ENCODE measurements at regions not wholly inside any gene's neighbourhood (a gene's known extent, or its start where the extent isn't known, plus 50 kb on each side); places are given as distances from the start of the nearest gene placed in this dataset.
A peak's percentile ranks its signal among the peaks of the same experiment; 100 is the strongest.

DNA sequence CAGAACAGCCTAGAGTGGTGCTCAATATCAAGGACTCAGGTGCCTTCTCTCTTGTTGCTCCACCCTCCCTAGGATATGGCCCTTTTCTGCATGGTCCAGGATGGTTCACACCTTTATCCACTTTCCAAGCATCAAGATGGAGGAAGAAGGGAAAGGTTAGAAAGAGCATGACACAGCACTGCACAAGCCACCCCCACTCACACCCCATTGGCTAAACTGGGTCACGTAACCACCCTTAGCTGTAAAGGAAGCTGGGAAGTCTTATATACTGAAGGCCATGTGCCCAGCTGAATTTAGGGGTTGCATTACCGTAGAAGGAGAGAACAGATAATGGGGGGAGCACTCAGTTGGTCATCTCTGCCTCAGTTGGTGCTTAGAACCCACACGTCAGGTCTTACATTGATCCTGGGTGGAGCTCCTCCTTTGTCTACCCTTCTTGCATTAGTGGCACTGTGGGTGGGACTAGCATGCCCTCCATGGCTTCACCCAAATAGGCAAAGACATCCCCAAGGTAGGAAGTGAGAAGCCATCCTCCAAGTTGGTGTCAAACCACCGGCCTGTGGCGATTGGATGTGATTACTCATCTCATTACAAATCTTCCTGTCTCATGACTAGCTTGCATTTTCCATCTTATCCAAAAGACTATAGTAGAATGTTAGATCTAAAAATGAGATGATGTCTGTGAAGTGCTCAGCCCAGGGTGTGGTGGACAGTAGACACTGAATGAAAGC lies 248.5 kb downstream of the HAUS1 start:
- DNase-seq, result no peak

DNA sequence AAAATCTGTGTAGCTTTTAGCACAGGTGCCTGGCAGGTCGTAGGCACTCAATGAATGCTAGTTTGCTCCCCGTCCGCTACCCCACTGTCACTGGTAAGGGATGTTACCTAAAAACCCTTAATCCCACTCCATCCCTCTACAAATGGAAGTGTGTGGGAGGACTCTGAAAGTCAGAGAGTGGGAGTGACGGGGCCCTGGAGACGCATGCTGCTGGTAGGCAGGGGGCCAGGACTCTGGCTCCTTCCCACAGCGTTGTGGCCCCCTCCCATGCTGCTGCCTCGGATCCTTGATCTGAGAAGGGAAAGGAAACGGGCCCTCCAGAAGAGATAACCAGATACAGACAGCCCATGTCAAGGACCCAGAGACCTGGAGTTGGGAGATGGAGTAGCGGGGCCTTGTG lies 249.3 kb downstream of the HAUS1 start:
- no peak for DNase-seq

DNA sequence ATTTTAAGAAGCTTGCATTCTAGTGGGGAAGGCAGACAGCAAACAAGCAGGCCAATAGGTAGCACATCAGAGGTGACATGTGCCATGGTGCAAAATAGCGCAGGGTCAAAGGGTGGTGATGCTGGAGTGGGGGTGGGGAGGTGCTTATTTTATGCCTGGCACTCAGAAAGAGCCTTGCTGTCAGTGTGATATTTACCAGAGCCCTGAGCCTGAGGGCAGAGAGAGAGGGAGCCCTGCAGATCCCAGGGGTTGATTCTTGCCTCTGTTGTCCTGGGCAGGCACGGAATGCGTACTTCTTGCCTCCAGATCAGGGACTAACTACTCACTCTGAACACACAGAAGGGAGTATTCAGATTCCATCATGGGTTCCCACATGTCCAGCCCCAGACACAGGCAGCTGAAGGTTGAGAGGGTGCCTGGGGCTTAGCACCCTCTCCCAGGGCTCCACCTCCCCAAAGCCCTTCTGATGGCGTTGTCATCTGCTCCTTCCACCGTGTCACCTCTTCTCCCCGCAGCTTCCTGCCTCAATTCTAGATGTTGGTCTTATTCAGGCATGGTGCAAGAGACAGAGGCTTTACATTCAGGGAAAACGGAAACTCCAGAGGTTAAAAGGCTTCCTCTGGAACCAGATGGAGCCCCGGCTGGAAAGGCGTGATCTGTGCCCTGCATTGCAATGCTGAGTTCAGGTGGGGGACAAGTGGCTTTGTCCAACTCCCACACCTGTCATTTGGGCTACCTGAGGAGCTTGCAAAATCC lies 252.3 kb downstream of the HAUS1 start:
- DNase-seq, result no peak

DNA sequence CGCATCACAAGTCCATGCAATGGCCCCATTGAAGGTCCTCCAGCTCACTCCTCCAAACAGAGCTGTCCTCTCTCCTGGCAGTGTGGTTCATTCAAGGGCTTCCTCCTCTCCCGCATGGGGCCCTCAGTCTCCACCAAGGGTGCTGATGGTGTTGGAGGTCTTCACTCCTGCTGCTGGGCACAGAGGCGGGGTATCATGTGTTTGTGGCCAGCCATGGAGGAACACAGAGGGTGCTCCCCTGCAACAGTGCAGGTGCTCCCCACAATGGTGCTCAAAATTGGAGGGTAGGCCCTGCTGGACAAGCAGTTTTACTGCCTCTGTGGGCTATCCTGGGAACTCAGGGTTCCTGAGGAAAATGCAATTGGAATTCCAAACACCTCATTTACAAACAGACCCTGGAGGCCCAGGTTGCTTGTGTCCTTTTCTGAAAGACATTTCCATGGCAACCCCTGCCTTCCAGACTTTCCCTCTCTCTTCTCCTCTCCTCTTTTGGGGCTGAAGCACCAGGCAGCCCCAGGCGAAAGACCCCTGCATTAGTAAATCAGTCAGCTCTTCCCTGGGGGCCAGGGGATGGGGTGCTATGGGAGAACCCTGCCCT lies 256.0 kb downstream of the HAUS1 start:
- no peak for DNase-seq

DNA sequence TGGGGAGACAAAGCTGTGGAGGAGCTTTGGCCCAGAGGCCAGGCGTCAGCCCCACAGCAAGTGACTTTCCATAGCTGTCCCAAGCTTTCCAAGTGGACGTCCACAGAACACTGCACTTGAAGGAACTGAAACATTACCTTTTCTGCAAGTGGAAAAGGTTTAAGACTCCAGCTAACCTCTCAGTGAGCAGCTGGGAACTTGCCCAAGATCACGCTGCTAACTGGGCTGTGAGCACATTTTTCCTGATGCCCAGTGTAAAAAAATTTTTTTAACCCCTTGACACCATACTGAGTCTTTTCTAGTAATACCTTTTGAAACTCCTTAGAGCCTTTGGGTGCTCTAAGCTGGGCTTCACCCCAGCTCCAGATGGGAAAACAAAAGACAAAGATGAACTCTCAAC lies 256.7 kb downstream of the HAUS1 start:
- no peak for DNase-seq

DNA sequence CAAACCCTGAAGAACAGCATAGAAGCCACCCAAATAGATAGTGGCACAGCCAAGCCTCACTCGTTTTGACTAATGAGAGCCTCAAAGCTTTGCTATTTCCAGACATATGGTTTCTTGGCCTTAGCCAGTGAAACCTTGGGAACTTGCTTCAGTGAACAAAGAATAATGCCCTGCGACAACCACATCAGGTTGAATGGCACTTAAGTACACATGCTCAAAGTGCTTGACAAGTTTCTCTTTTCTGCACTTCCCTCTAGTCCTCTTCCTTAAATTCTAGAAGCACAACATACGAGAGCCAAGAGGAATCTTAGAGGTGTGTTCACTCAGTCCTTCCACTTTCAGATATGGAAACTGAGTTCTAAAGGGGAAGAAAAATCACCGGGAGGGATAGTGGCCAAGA lies 258.3 kb downstream of the HAUS1 start:
- peak; percentile 66 for DNase-seq

DNA sequence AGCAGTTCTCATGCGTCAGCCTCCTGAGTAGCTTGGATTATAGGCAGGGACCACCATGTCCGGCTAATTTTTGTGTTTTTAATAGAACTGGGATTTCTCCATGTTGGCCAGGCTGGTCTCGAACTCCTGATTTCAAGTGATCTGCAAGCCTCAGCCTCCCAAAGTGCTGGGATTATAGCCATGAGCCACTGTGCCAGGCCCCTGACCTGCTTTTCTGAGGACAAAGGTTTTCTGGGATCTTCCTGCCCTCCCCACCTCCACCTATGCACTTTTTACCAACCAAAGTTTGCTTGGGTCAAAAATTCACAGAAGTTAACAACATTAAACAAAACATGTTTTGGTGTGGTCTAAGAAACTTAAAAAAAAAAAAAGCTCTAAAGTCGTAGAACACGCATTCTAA lies 259.9 kb downstream of the HAUS1 start:
- no peak for DNase-seq

DNA sequence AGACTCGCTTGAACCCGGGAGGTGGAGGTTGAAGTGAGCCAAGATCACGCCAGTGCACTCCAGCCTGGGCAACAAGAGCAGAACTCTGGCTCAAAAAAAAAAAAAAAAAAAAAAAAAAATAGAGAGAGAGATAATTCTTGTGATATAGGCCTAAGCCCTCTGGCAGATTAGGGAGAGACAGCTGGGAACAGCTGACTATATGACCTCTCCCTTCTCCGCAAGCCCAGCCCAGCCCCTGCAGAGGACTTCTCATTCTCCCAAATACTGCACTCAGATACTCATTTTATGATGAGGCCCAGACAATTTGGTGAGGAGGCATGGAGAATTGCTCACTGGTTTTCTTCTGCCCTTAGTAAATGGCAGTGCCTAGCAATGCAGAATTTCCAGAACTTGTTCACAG lies 262.0 kb downstream of the HAUS1 start:
- DNase-seq, result no peak

DNA sequence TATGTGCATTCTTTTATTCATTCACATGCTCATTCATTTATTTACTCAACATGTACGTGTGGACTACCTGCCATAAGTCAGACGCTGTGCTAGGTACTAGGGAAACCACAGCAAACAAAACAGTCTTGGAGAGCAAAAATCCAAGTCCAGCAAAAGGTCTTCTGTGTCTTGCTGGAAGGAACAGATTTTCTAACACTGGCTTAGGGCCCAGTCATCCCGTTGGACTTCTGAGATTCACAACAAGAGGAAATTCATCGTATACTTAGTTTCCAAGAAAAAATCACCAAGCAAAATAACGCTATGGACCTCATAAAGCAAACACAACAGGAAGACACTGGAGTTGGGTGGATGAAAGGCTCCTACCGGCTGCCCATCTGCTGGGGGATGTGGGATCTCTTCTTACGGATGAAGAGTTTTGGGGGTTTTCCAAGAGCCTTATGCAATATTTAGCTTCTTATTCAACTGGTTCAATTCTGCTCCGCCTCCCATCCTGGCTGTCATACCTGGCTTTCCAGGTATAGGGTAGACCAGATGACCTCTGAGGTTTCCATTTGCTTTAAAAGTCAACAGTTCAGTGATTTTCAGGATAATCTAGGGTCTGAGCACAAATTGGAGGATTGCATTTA lies 262.7 kb downstream of the HAUS1 start:
- DNase-seq, result peak; percentile 5

DNA sequence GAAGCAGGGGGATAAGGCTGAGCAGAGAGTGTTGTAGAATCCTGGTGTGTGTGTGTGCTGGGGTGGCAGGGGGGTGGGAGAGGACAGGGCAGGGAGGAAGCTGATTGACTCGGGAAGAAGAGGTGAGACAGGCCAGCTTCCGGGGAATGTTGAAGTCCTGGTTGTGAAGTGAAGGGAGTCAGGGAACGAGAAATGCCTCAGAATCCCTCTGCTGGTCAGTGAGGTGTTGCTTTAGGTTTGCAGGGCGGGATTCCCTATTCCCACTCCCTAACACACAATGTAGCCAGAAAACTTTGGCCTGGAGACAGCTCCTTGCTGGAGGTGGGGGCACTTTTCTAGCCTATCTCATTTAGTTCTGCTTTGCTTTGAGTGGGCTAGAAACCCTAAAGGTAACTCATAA lies 265.1 kb downstream of the HAUS1 start:
- DNase-seq, result no peak

DNA sequence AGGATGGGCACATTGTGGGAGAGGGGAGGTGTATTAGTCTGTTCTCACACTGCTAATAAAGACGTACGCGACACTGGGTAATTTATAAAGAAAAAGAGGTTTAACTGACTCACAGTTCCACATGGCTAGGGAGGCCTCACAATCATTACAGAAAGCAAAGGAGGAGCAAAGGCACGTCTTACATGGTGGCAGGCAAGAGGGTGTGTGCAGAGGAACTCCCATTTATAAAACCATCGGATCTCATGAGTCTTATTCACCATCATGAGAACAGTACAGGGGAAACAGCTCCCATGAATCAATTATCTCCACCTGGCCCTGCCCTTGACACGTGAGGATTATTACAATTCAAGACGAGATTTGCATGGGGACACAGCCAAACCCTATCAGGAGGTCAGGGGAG lies 266.7 kb downstream of the HAUS1 start:
- no peak for DNase-seq

DNA sequence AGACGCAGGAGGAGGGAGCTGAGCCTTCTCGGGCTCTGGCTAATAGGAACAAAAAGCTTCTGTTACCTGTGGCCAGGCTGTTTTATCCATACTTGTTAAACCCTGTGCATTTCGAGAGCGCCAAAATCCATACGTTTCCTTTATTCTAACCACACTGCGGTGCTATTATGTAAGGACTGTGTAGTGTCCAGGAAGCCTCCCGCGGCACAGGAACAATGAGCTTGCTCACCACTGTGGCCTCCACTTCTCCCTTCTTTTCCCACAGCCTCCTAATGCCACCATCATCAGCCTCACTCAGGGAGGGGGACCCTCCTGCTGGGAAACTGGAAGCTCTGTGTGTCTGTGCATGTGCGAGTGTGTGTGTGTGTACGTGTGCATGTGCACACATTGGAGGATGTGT lies 268.5 kb downstream of the HAUS1 start:
- no peak for DNase-seq

DNA sequence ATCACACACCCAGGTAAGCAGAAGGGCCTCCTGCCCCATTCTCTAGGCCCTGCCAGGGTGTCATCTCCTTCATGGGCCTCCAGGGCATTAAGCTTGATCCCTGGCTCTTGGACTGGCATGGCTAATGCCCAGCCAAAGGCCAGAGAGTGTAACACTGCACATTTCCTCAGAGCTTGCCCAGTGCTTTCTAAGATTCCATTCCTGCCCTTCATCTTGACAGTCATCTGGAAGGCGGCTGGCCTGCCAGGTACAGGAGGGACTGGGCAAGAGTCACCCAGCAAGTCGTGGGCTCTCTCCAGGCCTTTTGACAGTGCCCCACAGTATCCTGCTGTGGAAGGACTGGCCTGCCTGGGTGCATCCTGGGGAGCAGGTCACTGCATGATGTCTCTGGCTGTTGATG lies 268.9 kb downstream of the HAUS1 start:
- no peak for DNase-seq

DNA sequence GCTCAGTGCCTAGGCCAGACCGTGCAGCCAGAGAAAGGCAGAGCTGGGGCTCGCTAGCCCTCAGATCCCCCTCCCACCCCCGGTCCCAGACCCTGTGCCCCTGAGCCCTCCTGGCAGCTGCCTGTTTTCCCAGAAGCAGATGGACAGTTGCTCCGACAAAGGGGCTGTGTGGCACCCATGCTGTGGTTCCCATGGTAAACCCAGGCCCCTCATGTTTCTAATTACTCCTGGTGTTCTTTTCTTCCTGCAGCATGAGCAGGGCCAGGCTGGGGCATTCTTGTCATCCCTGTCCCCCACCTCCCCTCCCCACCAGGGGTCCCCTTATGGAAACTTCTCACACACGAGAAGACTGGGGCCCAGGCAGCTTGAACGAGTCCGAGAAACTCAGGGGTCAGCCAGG lies 269.6 kb downstream of the HAUS1 start:
- DNase-seq, result no peak

DNA sequence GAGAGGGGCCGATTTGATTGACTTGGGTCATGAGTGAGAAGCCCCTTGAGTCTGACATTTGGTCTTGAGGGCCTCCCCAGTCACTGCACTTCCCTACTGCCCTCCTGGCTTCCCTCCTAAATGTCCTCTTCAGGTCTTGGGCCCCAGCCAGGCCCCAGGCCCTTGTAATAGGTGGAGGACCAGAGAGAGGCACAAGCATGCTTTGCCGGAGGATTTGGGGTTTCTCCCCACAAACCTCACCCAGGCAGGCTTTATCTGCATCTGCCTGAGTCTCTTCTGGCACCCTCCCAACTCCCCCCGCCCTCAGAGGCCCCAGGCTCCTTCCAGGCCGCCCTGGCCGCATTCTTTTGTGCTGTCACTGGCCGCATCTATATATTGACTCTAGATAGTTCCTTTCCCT lies 270.7 kb downstream of the HAUS1 start:
- DNase-seq, result peak; percentile 32

DNA sequence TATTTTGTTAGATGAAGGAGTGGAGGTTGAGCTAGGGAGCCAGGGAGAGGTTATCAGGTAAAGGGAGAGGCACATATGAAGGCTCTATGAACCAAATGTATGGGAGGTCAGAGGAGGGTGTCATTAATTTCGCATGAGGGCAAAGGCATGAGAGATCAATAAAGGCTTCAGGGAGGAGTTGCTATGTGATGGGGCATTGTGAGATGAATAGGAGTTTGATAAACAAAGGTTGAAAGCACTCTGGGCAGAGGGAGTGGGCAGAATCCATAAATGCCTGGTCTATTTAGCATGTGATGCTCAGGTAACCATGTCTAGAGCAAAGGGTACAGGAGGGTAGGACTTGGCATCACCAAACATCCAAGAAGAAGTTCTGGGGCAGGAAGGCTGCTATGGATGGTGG lies 273.4 kb downstream of the HAUS1 start:
- no peak for DNase-seq

DNA sequence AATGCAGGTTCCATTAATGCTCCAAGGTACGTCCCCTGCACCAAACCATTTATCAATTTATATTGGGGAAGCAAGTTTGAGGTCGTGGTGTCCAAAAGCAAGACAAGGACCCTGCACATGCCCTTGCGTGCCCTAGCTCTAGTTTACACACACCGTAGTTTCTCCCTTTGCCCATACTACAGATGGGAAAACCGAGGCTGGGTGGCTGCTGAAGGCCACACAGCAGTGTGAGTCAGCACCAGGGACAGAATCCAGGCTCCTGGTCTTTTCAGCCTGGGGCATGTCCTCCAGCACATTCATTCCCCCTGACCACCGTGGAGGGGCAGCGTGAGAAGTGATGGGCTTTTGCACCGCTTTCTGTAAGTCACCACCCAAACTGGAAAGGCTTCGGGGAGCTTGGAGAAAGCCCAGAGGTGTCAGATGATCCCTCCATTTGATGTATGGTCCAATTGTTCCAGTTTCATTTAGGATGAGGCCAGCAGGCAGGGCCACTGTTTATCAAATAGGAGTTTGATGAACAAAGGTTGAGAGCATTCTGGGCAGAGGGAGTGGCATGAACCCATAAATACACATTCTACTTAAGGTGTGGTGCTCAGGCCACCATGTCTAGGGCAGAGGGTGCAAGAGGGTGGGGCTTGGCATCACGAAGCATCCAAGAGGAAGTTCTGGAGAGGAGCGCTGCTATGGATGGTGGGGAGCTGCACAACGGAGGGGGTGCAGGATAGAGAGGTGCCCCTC lies 274.1 kb downstream of the HAUS1 start:
- DNase-seq, result no peak

DNA sequence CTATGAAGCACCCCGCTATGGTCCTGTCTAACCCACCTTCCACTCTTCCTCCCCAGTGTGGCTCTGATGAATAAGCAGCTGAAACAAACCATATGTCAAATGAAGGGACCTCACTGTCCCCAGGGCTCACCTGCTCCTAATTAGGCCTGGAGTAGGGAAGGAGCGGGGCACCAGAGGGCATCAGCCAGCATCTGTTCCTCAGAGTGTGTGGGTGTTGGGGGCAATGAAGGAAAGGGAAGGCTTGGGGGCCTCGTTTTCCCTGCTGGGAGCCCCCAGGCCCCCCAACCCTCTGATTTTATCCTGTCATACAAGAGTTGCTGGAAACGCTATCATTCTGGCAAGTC lies 274.7 kb downstream of the HAUS1 start:
- no peak for DNase-seq

DNA sequence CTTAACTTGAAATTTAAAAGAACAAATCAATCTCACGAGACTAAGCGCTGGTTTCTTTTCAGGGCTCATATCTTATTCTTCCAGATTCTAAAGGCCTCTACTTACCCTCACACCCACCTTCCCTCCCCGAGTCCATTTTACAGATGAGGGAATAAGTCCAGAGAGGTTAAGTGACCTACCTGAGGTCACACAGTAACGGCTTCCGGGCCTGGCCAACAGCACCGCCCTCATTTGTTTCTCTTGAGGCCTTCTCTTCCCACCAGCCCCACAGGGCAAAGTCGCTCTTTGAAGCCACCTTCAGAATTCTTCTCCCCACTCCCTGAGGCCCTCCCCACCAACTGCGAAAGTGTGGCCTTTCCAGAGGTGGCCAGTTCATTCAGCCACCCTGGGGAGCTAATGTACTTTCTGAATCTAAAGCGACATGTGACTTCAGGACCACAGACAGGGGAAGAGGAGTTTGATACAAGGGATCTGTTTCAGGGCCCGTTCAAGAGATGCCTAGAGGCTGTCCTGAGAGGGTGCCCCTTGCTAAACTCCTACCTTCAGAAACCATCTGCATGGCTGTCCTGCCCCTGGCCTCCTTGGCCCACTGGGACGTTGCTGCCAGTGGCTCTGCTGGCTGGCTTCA lies 275.3 kb downstream of the HAUS1 start:
- DNase-seq, result no peak

DNA sequence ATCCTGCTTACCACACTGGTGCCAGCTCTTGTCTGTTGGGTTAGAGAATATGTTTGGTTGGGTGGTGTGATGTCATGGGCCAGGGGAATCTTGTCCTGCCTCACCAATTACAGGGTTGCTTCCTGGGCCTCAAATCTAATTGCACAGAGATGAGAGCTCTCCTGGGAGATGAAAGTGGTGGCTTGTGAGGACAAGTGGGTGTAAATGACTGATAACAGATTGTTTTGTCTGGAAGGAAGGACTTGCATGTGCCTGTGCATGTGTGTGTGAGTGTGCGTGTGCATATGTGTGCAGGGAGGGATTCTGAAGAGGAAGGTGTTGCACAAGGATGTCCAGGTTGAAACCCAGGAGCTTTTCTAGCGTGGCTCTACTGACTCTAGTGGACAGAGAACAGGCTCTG lies 271.9 kb downstream of the LOXHD1 start:
- peak; percentile 56 for DNase-seq

DNA sequence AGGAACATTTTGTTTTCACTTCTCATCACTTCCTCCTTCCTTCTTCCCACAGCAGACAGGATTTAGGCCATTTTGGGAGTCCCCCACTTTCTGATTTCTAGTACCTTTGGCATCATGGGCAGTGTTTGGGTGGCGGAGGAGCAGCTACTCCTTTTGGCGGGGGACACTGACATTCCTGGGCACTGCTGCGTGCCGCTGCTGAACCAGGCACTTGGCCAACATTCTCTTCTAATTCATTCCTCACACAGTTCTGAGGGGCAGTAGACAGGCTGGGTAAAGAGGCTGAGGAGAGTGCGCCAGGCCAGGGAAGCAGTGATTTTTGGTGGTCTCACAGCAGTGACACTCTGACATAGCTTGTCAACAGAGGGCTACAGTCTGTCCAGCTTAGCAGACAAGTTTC lies 270.2 kb downstream of the LOXHD1 start:
- no peak for DNase-seq

DNA sequence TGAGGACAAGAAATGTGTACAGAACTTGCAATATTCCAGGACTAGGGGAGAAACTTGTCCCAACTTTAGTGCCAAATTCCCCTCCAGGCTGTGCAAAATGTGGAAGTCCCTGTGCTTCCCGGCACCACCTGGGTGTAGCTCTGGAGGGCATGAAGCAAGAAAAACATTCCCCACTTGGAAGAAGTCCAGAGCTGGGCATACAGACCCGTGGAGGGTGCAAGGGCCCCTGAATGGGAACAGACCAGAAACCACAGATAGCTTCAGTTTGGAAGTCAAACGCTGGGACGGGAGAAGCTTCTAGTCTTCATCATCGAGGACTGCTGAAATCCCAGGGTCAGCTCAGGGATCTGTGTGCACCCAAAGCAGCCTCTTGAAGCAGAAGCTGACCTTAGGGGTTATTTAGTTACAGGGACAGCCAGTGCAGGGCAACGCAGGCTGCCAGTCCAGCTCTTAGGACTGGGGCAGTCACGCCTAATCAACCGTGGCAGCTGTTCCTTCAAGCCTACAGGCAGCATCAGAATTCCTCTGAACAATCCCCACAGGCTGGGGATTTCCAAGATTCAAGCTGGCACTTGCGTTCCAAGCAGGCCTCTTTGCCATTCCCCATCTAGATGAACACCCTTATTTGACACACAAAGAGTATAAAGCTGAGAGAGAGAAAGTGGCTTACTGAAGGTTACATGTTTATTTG lies 269.4 kb downstream of the LOXHD1 start:
- peak; percentile 58 for DNase-seq

Data from DMS79 treated with DMSO at 0.1 percent for 48 hours (cell line).